ENCODE measurements at regions not wholly inside any gene's neighbourhood (a gene's known extent, or its start where the extent isn't known, plus 50 kb on each side); places are given as distances from the start of the nearest gene placed in this dataset.

DNA sequence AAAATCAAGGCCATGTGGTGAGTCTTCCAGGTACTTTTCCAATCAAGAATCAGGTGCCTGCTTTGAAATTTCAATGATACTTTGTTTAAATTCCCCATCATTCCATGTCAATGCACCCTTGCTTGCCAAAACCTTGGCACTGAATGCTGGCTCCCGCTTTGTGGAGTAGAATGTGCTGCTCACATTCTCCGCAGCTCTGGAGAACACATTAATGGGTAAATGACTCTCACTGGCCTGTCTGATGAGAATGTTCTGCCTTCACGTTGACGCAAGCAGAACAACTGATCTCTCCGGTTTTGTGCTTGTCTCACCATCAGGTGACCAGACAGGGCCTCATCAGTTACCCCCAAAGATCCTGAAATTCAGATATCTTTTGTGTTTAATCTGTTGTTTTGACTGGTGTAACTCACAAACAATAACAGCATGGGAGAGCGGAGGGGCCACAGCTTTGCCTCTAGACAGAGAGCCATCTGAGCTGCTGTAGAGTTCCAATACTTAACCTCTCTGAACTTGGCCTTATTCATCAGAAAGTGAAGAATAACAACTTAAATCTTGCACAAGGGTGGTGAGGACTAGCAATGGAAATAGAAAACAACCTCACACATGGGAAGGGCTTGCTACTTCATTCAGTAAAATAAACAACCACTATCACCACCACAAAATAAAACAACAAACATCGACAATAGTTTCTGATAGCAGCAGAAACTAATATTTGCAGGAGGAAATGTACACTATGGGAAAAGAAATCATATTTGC lies 276.9 kb upstream of the IGFBP3 start (continued):
- TF ChIP-seq, protein P1, sequence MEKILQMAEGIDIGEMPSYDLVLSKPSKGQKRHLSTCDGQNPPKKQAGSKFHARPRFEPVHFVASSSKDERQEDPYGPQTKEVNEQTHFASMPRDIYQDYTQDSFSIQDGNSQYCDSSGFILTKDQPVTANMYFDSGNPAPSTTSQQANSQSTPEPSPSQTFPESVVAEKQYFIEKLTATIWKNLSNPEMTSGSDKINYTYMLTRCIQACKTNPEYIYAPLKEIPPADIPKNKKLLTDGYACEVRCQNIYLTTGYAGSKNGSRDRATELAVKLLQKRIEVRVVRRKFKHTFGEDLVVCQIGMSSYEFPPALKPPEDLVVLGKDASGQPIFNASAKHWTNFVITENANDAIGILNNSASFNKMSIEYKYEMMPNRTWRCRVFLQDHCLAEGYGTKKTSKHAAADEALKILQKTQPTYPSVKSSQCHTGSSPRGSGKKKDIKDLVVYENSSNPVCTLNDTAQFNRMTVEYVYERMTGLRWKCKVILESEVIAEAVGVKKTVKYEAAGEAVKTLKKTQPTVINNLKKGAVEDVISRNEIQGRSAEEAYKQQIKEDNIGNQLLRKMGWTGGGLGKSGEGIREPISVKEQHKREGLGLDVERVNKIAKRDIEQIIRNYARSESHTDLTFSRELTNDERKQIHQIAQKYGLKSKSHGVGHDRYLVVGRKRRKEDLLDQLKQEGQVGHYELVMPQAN (conservative IDR thresholded peaks at IDR 0.05), result no peak
- no peak for TF ChIP-seq MEF2B (IDR thresholded peaks at IDR 0.05; ENCODE audit: partially characterized antibody, poor library complexity, severe bottlenecking)
- TF ChIP-seq, protein P2, sequence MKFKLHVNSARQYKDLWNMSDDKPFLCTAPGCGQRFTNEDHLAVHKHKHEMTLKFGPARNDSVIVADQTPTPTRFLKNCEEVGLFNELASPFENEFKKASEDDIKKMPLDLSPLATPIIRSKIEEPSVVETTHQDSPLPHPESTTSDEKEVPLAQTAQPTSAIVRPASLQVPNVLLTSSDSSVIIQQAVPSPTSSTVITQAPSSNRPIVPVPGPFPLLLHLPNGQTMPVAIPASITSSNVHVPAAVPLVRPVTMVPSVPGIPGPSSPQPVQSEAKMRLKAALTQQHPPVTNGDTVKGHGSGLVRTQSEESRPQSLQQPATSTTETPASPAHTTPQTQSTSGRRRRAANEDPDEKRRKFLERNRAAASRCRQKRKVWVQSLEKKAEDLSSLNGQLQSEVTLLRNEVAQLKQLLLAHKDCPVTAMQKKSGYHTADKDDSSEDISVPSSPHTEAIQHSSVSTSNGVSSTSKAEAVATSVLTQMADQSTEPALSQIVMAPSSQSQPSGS (IDR thresholded peaks at IDR 0.05; ENCODE audit: low read length), result no peak
- no peak for TF ChIP-seq CEBPB (IDR thresholded peaks at IDR 0.05; ENCODE audit: borderline replicate concordance in 1 of 2, low read depth in 2 of 2, low read length in 2 of 2)
- TF ChIP-seq MEF2A (IDR thresholded peaks at IDR 0.05; ENCODE audit: insufficient read depth, low read depth, low read length), result no peak
- no peak for TF ChIP-seq EP300 (IDR thresholded peaks at IDR 0.05; ENCODE audit: borderline replicate concordance in 1 of 2, control insufficient read depth in 1 of 2, low read depth in 2 of 2, low read length in 2 of 2)
- no peak for TF ChIP-seq POLR2A (IDR thresholded peaks at IDR 0.05; ENCODE audit: low read depth, low read length)
- TF ChIP-seq, protein P3, sequence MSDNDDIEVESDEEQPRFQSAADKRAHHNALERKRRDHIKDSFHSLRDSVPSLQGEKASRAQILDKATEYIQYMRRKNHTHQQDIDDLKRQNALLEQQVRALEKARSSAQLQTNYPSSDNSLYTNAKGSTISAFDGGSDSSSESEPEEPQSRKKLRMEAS (IDR thresholded peaks at IDR 0.05; ENCODE audit: low read depth, low read length), result no peak
- no peak for TF ChIP-seq EZH2 (IDR thresholded peaks at IDR 0.05; ENCODE audit: borderline replicate concordance, control insufficient read depth, low read depth, low read length)
- no peak for TF ChIP-seq RELA (IDR thresholded peaks at IDR 0.05; ENCODE audit: borderline replicate concordance, partially characterized antibody)
- TF ChIP-seq ZNF207 (IDR thresholded peaks at IDR 0.05; ENCODE audit: borderline replicate concordance), result no peak
